ENCODE measurements at regions not wholly inside any gene's neighbourhood (a gene's known extent, or its start where the extent isn't known, plus 50 kb on each side); places are given as distances from the start of the nearest gene placed in this dataset.

GRCh38 chr11:90491466-90491865 is 268.6 kb upstream of the CHORDC1 start:
- Histone ChIP-seq H3K18ac (ENCODE audit: low read depth in 1 of 2, low read length in 2 of 2) (no peak overlapping the region), H2BK5ac (ENCODE audit: low read depth, low read length, poor library complexity, severe bottlenecking) (no peak overlapping the region), H2BK15ac (ENCODE audit: low read depth, poor library complexity, severe bottlenecking) (no peak overlapping the region), H2AFZ (ENCODE audit: low read depth, low read length) (no peak overlapping the region), H3K14ac (ENCODE audit: low read length in 2 of 2) (no peak overlapping the region), H3K79me1 (replicated peaks; ENCODE audit: low read length, poor library complexity, severe bottlenecking) (no peaks in the 10 kb centered on the region), H3K4me3 (ENCODE audit: insufficient read depth in 1 of 2, low read depth in 1 of 2, low read length in 2 of 2) (no peak overlapping the region), H2BK12ac (ENCODE audit: low read length in 2 of 2) (no peak overlapping the region), H4K8ac (ENCODE audit: low read length) (no peak overlapping the region), H3K4me1 (ENCODE audit: control insufficient read depth, insufficient read depth, low read depth, low read length) (no peaks in the 10 kb centered on the region), H3K27ac (ENCODE audit: low read length, poor library complexity, severe bottlenecking) (no peak overlapping the region), H3K23ac (ENCODE audit: low read length in 2 of 2) (no peak overlapping the region), H3K9ac (ENCODE audit: low read length) (no peak overlapping the region), H3K4ac (ENCODE audit: low read depth in 1 of 2, low read length in 2 of 2) (no peak overlapping the region), H3K27me3 (ENCODE audit: control insufficient read depth in 1 of 2, insufficient read depth in 1 of 2, low read length in 2 of 2) (no peaks in the 10 kb centered on the region), H2BK120ac (ENCODE audit: low read depth, low read length) (no peak overlapping the region), H3K4me2 (ENCODE audit: low read length, poor library complexity, severe bottlenecking) (no peak overlapping the region), H3K9me3 (ENCODE audit: control insufficient read depth, low read length) (peaks cover 3% of the 10 kb centered on the region), H4K91ac (ENCODE audit: low read length) (no peak overlapping the region), H2AK5ac (ENCODE audit: low read length, severe bottlenecking) (no peak overlapping the region), H3K36me3 (ENCODE audit: control insufficient read depth in 1 of 2, insufficient read depth in 2 of 2, low read depth in 1 of 2, low read length in 2 of 2) (no peaks in the 10 kb centered on the region)
- no peak for DNase-seq
- 68% methylated on average over 2 of the region's 2 CpGs for WGBS

DNA sequence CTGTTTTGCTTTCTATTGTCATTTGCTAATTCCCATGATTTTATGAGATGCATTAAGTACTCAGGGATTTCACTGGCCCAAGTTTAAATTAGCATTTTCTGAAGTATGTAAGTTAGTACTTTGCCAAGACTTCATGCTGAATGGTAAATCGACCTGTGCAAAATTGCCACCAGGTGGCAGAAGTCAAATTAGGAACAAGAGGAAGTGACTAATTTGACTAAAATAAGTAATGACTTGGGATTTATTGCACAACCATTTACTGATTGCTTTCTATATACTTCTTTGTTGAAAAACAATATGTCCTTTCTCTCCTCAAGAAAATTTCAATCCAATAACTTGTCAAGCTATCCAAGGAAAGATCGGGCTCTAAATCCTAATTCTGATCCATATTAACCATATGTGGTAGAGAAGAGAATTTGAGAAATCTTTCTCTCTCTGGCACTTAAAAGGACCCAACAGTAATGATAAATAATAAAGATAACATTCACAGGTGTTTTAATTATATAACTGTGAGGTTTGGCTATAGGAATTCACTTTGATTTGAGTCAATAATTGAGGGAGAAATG is 253.7 kb upstream of the CHORDC1 start:
- Histone ChIP-seq H3K27me3 (ENCODE audit: control insufficient read depth in 1 of 2, insufficient read depth in 1 of 2, low read length in 2 of 2) (no peaks in the 10 kb centered on the region), H2BK15ac (ENCODE audit: low read depth, poor library complexity, severe bottlenecking) (no peak overlapping the region)
- WGBS: 0% methylated on average over 1 of the region's 2 CpGs

DNA sequence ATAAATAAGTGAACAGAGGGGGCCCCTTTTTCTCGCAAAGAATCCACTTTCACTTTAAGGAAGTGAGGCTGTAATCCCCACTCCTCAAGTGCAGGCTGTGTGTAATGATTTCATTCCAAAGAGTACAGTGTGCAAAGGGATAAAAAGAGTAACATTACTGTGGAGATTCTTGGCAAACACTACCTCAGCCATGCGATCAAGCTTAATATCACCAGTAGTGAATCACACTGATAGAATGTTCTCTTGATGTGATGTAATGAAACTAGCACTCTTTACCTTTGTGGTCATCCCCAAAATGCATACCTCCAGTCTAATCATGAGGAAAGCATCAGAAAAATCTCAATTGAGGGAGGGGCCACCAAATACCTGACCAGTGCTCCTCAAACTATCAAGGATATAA is 246.1 kb upstream of the CHORDC1 start:
- no peak overlapping the region for H2BK15ac ChIP-seq (ENCODE audit: low read depth, poor library complexity, severe bottlenecking)
- H3K27ac ChIP-seq (ENCODE audit: low read length, poor library complexity, severe bottlenecking): no peak overlapping the region
- H3K4me1 ChIP-seq (ENCODE audit: control insufficient read depth, insufficient read depth, low read depth, low read length): no peaks in the 10 kb centered on the region
- H3K36me3 ChIP-seq (ENCODE audit: control insufficient read depth in 1 of 2, insufficient read depth in 2 of 2, low read depth in 1 of 2, low read length in 2 of 2): no peaks in the 10 kb centered on the region
- no peaks in the 10 kb centered on the region for H3K79me1 ChIP-seq (replicated peaks; ENCODE audit: low read length, poor library complexity, severe bottlenecking)
- H3K4ac ChIP-seq (ENCODE audit: low read depth in 1 of 2, low read length in 2 of 2): no peak overlapping the region
- no peak overlapping the region for H3K23ac ChIP-seq (ENCODE audit: low read length in 2 of 2)
- H3K9ac ChIP-seq (ENCODE audit: low read length): no peak overlapping the region
- H2AK5ac ChIP-seq (ENCODE audit: low read length, severe bottlenecking): no peak overlapping the region
- WGBS: no CpG with 5 or more reads among the region's 2 CpGs
- no peak overlapping the region for H2AFZ ChIP-seq (ENCODE audit: low read depth, low read length)
- no peaks in the 10 kb centered on the region for H3K27me3 ChIP-seq (ENCODE audit: control insufficient read depth in 1 of 2, insufficient read depth in 1 of 2, low read length in 2 of 2)
- H3K18ac ChIP-seq (ENCODE audit: low read depth in 1 of 2, low read length in 2 of 2): no peak overlapping the region
- H3K9me3 ChIP-seq (ENCODE audit: control insufficient read depth, low read length): no peaks in the 10 kb centered on the region
- DNase-seq: no peak
- no peak overlapping the region for H4K8ac ChIP-seq (ENCODE audit: low read length)
- H4K91ac ChIP-seq (ENCODE audit: low read length): no peak overlapping the region
- no peak overlapping the region for H2BK12ac ChIP-seq (ENCODE audit: low read length in 2 of 2)
- no peak overlapping the region for H2BK5ac ChIP-seq (ENCODE audit: low read depth, low read length, poor library complexity, severe bottlenecking)
- H3K4me2 ChIP-seq (ENCODE audit: low read length, poor library complexity, severe bottlenecking): no peak overlapping the region
- H3K4me3 ChIP-seq (ENCODE audit: insufficient read depth in 1 of 2, low read depth in 1 of 2, low read length in 2 of 2): no peak overlapping the region
- H2BK120ac ChIP-seq (ENCODE audit: low read depth, low read length): no peak overlapping the region
- H3K14ac ChIP-seq (ENCODE audit: low read length in 2 of 2): no peak overlapping the region

More for the DNA sequence above, 253.7 kb upstream of the CHORDC1 start:
- no peaks in the 10 kb centered on the region for H3K79me1 ChIP-seq (replicated peaks; ENCODE audit: low read length, poor library complexity, severe bottlenecking)
- H2BK120ac ChIP-seq (ENCODE audit: low read depth, low read length): no peak overlapping the region
- no peaks in the 10 kb centered on the region for H3K9me3 ChIP-seq (ENCODE audit: control insufficient read depth, low read length)
- no peak overlapping the region for H3K27ac ChIP-seq (ENCODE audit: low read length, poor library complexity, severe bottlenecking)
- H3K9ac ChIP-seq (ENCODE audit: low read length): no peak overlapping the region
- peak; percentile 6 for DNase-seq
- H2AFZ ChIP-seq (ENCODE audit: low read depth, low read length): no peak overlapping the region
- H2BK5ac ChIP-seq (ENCODE audit: low read depth, low read length, poor library complexity, severe bottlenecking): no peak overlapping the region
- no peak overlapping the region for H3K4me2 ChIP-seq (ENCODE audit: low read length, poor library complexity, severe bottlenecking)
- H3K18ac ChIP-seq (ENCODE audit: low read depth in 1 of 2, low read length in 2 of 2): no peak overlapping the region
- no peak overlapping the region for H4K8ac ChIP-seq (ENCODE audit: low read length)
- H3K4me1 ChIP-seq (ENCODE audit: control insufficient read depth, insufficient read depth, low read depth, low read length): no peaks in the 10 kb centered on the region
- no peak overlapping the region for H2AK5ac ChIP-seq (ENCODE audit: low read length, severe bottlenecking)
- no peak overlapping the region for H3K4me3 ChIP-seq (ENCODE audit: insufficient read depth in 1 of 2, low read depth in 1 of 2, low read length in 2 of 2)
- H3K4ac ChIP-seq (ENCODE audit: low read depth in 1 of 2, low read length in 2 of 2): no peak overlapping the region
- H2BK12ac ChIP-seq (ENCODE audit: low read length in 2 of 2): no peak overlapping the region
- no peaks in the 10 kb centered on the region for H3K36me3 ChIP-seq (ENCODE audit: control insufficient read depth in 1 of 2, insufficient read depth in 2 of 2, low read depth in 1 of 2, low read length in 2 of 2)
- no peak overlapping the region for H3K14ac ChIP-seq (ENCODE audit: low read length in 2 of 2)
- no peak overlapping the region for H3K23ac ChIP-seq (ENCODE audit: low read length in 2 of 2)
- no peak overlapping the region for H4K91ac ChIP-seq (ENCODE audit: low read length)

GRCh38 chr11:90465553-90465952 is 242.7 kb upstream of the CHORDC1 start:
- Histone ChIP-seq H2BK12ac (ENCODE audit: low read length in 2 of 2) (no peak overlapping the region), H3K23ac (ENCODE audit: low read length in 2 of 2) (no peak overlapping the region), H2AK5ac (ENCODE audit: low read length, severe bottlenecking) (no peak overlapping the region), H2BK120ac (ENCODE audit: low read depth, low read length) (no peak overlapping the region), H3K27me3 (ENCODE audit: control insufficient read depth in 1 of 2, insufficient read depth in 1 of 2, low read length in 2 of 2) (no peaks in the 10 kb centered on the region), H3K4me2 (ENCODE audit: low read length, poor library complexity, severe bottlenecking) (no peak overlapping the region), H2AFZ (ENCODE audit: low read depth, low read length) (no peak overlapping the region), H3K4me1 (ENCODE audit: control insufficient read depth, insufficient read depth, low read depth, low read length) (no peaks in the 10 kb centered on the region), H3K9me3 (ENCODE audit: control insufficient read depth, low read length) (no peaks in the 10 kb centered on the region), H2BK15ac (ENCODE audit: low read depth, poor library complexity, severe bottlenecking) (no peak overlapping the region), H3K18ac (ENCODE audit: low read depth in 1 of 2, low read length in 2 of 2) (no peak overlapping the region), H2BK5ac (ENCODE audit: low read depth, low read length, poor library complexity, severe bottlenecking) (no peak overlapping the region), H3K14ac (ENCODE audit: low read length in 2 of 2) (no peak overlapping the region), H3K79me1 (replicated peaks; ENCODE audit: low read length, poor library complexity, severe bottlenecking) (no peaks in the 10 kb centered on the region), H3K4me3 (ENCODE audit: insufficient read depth in 1 of 2, low read depth in 1 of 2, low read length in 2 of 2) (no peak overlapping the region), H4K91ac (ENCODE audit: low read length) (no peak overlapping the region), H4K8ac (ENCODE audit: low read length) (no peak overlapping the region), H3K36me3 (ENCODE audit: control insufficient read depth in 1 of 2, insufficient read depth in 2 of 2, low read depth in 1 of 2, low read length in 2 of 2) (no peaks in the 10 kb centered on the region), H3K27ac (ENCODE audit: low read length, poor library complexity, severe bottlenecking) (no peak overlapping the region), H3K4ac (ENCODE audit: low read depth in 1 of 2, low read length in 2 of 2) (no peak overlapping the region), H3K9ac (ENCODE audit: low read length) (no peak overlapping the region)
- WGBS: 85% methylated on average over 2 of the region's 5 CpGs
- DNase-seq: no peak

Data from mesenchymal stem cell (in vitro differentiated cells and primary cell).